ENCODE measurements at regions not wholly inside any gene's neighbourhood (a gene's known extent, or its start where the extent isn't known, plus 50 kb on each side); places are given as distances from the start of the nearest gene placed in this dataset.

GRCh38 chr17:73722165-73722564 lies 77.9 kb upstream of the SDK2 start:
- Histone ChIP-seq H3K9me3 (replicated peaks; ENCODE audit: insufficient read depth, low read length) (no peaks in the 10 kb centered on the region), H3K9ac (ENCODE audit: low read length) (no peak overlapping the region), H3K4me3 (ENCODE audit: low read length) (no peak overlapping the region), H3F3A (ENCODE audit: insufficient read depth, low read length) (no peaks in the 10 kb centered on the region), H2AFZ (ENCODE audit: low read length) (no peak overlapping the region), H4K20me1 (ENCODE audit: insufficient read depth, low read length) (no peaks in the 10 kb centered on the region), H3K79me2 (ENCODE audit: low read length) (no peaks in the 10 kb centered on the region), H3K4me2 (ENCODE audit: low read depth, low read length) (no peak overlapping the region), H3K36me3 (replicated peaks; ENCODE audit: insufficient read depth, low read length) (no peaks in the 10 kb centered on the region), H3K4me1 (ENCODE audit: low read length) (no peaks in the 10 kb centered on the region), H3K9me2 (replicated peaks; ENCODE audit: insufficient read depth, low read length) (no peaks in the 10 kb centered on the region), H3K27me3 (replicated peaks; ENCODE audit: insufficient read depth, low read length) (peaks cover 84% of the 10 kb centered on the region), H3K27ac (ENCODE audit: low read length) (no peak overlapping the region)
- no peak for DNase-seq
- TF ChIP-seq EZH2phosphoT487 (IDR thresholded peaks at IDR 0.05; ENCODE audit: low read length) (no peak), EZH2 (optimal IDR thresholded peaks at IDR 0.05; ENCODE audit: low read depth, low read length) (no peak), CTCF (IDR thresholded peaks at IDR 0.05; ENCODE audit: low read length) (no peak)

- DNase-seq = no peak
- Histone ChIP-seq H3K27me3 (replicated peaks; ENCODE audit: insufficient read depth, low read length) (peaks cover 84% of the 10 kb centered on the region), H3K9ac (ENCODE audit: low read length) (no peak overlapping the region), H2AFZ (ENCODE audit: low read length) (no peak overlapping the region), H3K9me3 (replicated peaks; ENCODE audit: insufficient read depth, low read length) (no peaks in the 10 kb centered on the region), H3K4me2 (ENCODE audit: low read depth, low read length) (no peak overlapping the region), H3K27ac (ENCODE audit: low read length) (no peak overlapping the region), H3K4me3 (ENCODE audit: low read length) (no peak overlapping the region), H3K4me1 (ENCODE audit: low read length) (no peaks in the 10 kb centered on the region), H4K20me1 (ENCODE audit: insufficient read depth, low read length) (no peaks in the 10 kb centered on the region), H3K36me3 (replicated peaks; ENCODE audit: insufficient read depth, low read length) (no peaks in the 10 kb centered on the region), H3K79me2 (ENCODE audit: low read length) (no peaks in the 10 kb centered on the region), H3F3A (ENCODE audit: insufficient read depth, low read length) (no peaks in the 10 kb centered on the region), H3K9me2 (replicated peaks; ENCODE audit: insufficient read depth, low read length) (no peaks in the 10 kb centered on the region)
- no peak for TF ChIP-seq EZH2 (optimal IDR thresholded peaks at IDR 0.05; ENCODE audit: low read depth, low read length)
- TF ChIP-seq EZH2phosphoT487 (IDR thresholded peaks at IDR 0.05; ENCODE audit: low read length) = no peak
- TF ChIP-seq CTCF (IDR thresholded peaks at IDR 0.05; ENCODE audit: low read length) = no peak
Observed at GRCh38 chr17:73723317-73723716, 79.1 kb upstream of the SDK2 start.

- H2AFZ ChIP-seq (ENCODE audit: low read length) = no peak overlapping the region
- TF ChIP-seq EZH2phosphoT487 (IDR thresholded peaks at IDR 0.05; ENCODE audit: low read length) = no peak
- no peak for TF ChIP-seq CTCF (IDR thresholded peaks at IDR 0.05; ENCODE audit: low read length)
- no peak for TF ChIP-seq EZH2 (optimal IDR thresholded peaks at IDR 0.05; ENCODE audit: low read depth, low read length)
Observed at GRCh38 chr17:73724341-73724740, 80.1 kb upstream of the SDK2 start.

More at GRCh38 chr17:73724341-73724740, 80.1 kb upstream of the SDK2 start:
- Histone ChIP-seq H3K27ac (ENCODE audit: low read length) (no peak overlapping the region), H3K4me2 (ENCODE audit: low read depth, low read length) (no peak overlapping the region), H3K36me3 (replicated peaks; ENCODE audit: insufficient read depth, low read length) (no peaks in the 10 kb centered on the region), H3K79me2 (ENCODE audit: low read length) (no peaks in the 10 kb centered on the region), H3K4me3 (ENCODE audit: low read length) (no peak overlapping the region), H3K4me1 (ENCODE audit: low read length) (no peaks in the 10 kb centered on the region), H3F3A (ENCODE audit: insufficient read depth, low read length) (no peaks in the 10 kb centered on the region), H4K20me1 (ENCODE audit: insufficient read depth, low read length) (no peaks in the 10 kb centered on the region), H3K9me3 (replicated peaks; ENCODE audit: insufficient read depth, low read length) (no peaks in the 10 kb centered on the region), H3K27me3 (replicated peaks; ENCODE audit: insufficient read depth, low read length) (peaks cover 83% of the 10 kb centered on the region), H3K9ac (ENCODE audit: low read length) (no peak overlapping the region), H3K9me2 (replicated peaks; ENCODE audit: insufficient read depth, low read length) (no peaks in the 10 kb centered on the region)
- no peak for DNase-seq

Data from MM.1S (cell line).